ENCODE measurements at regions not wholly inside any gene's neighbourhood (a gene's known extent, or its start where the extent isn't known, plus 50 kb on each side); places are given as distances from the start of the nearest gene placed in this dataset.

DNA sequence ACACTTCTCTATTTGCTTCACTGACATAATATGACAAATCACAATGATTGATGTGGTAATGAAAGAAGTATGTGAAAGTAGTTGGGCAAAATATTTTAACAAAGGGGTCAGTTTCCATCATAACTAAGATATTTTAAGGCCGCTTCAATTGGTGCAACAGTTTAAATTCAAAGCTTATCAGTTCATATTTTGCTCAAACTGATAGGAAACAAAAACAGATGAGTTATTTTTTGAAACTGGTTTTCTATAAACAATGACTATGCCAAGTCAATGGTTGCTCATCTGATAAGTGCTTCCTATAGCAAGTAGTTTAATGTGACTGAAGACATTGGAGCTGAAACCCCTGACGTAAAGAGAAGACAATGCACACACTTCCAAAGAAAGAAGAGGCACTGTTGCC, 1290.7 kb downstream of the SUCLG1 start:
- H3K4ac ChIP-seq (ENCODE audit: low read depth, low read length): no peak overlapping the region
- H2BK5ac ChIP-seq (ENCODE audit: low read length): no peak overlapping the region
- H3K4me2 ChIP-seq (ENCODE audit: low read length): no peak overlapping the region
- no peak overlapping the region for H4K8ac ChIP-seq (ENCODE audit: low read depth, low read length)
- H3K4me1 ChIP-seq (ENCODE audit: control insufficient read depth, low read depth, low read length): no peaks in the 10 kb centered on the region
- no peak overlapping the region for H3K18ac ChIP-seq (ENCODE audit: low read length)
- no peak overlapping the region for H2BK120ac ChIP-seq (ENCODE audit: low read depth, low read length)
- no peaks in the 10 kb centered on the region for H3K79me1 ChIP-seq (ENCODE audit: low read length)
- no peak overlapping the region for H4K5ac ChIP-seq (ENCODE audit: low read length)
- no peaks in the 10 kb centered on the region for H3K36me3 ChIP-seq (ENCODE audit: control insufficient read depth, insufficient read depth, low read length)
- DNase-seq: no peak
- H3K56ac ChIP-seq (ENCODE audit: low read length): no peak overlapping the region
- H3K79me2 ChIP-seq (ENCODE audit: control insufficient read depth, insufficient read depth, low read length): no peaks in the 10 kb centered on the region
- H2BK15ac ChIP-seq (replicated peaks; ENCODE audit: low read depth): no peak overlapping the region
- no peak overlapping the region for H3K4me3 ChIP-seq (ENCODE audit: low read length)
- H3K9ac ChIP-seq (ENCODE audit: low read length): no peak overlapping the region
- H3K23ac ChIP-seq (ENCODE audit: low read length): no peak overlapping the region
- no CpG with 5 or more reads among the region's 2 CpGs for WGBS (ENCODE audit: extremely low coverage, insufficient coverage, low lambda C conversion rate)
- H3K27me3 ChIP-seq (ENCODE audit: insufficient read depth, low read length, poor library complexity): no peaks in the 10 kb centered on the region
- H3K27ac ChIP-seq (ENCODE audit: low read depth, low read length): no peak overlapping the region
- no peak overlapping the region for H2AK5ac ChIP-seq (ENCODE audit: low read length)

GRCh38 chr2:83162421-83162820, 1296.7 kb downstream of the SUCLG1 start:
- H2BK120ac ChIP-seq (ENCODE audit: low read depth, low read length): no peak overlapping the region
- H2BK5ac ChIP-seq (ENCODE audit: low read length): no peak overlapping the region
- H3K18ac ChIP-seq (ENCODE audit: low read length): no peak overlapping the region
- no peak overlapping the region for H2BK15ac ChIP-seq (replicated peaks; ENCODE audit: low read depth)
- DNase-seq: no peak
- H3K9ac ChIP-seq (ENCODE audit: low read length): no peak overlapping the region
- H3K79me1 ChIP-seq (ENCODE audit: low read length): no peaks in the 10 kb centered on the region
- H3K23ac ChIP-seq (ENCODE audit: low read length): no peak overlapping the region
- WGBS (ENCODE audit: extremely low coverage, insufficient coverage, low lambda C conversion rate): no CpG with 5 or more reads among the region's 3 CpGs
- no peaks in the 10 kb centered on the region for H3K36me3 ChIP-seq (ENCODE audit: control insufficient read depth, insufficient read depth, low read length)
- no peaks in the 10 kb centered on the region for H3K79me2 ChIP-seq (ENCODE audit: control insufficient read depth, insufficient read depth, low read length)
- no peak overlapping the region for H4K8ac ChIP-seq (ENCODE audit: low read depth, low read length)
- H3K27me3 ChIP-seq (ENCODE audit: insufficient read depth, low read length, poor library complexity): no peaks in the 10 kb centered on the region
- H3K4me3 ChIP-seq (ENCODE audit: low read length): no peak overlapping the region
- no peak overlapping the region for H3K27ac ChIP-seq (ENCODE audit: low read depth, low read length)
- no peaks in the 10 kb centered on the region for H3K4me1 ChIP-seq (ENCODE audit: control insufficient read depth, low read depth, low read length)
- H3K56ac ChIP-seq (ENCODE audit: low read length): no peak overlapping the region
- H3K4me2 ChIP-seq (ENCODE audit: low read length): no peak overlapping the region
- H3K4ac ChIP-seq (ENCODE audit: low read depth, low read length): no peak overlapping the region
- H4K5ac ChIP-seq (ENCODE audit: low read length): no peak overlapping the region
- no peak overlapping the region for H2AK5ac ChIP-seq (ENCODE audit: low read length)

DNA sequence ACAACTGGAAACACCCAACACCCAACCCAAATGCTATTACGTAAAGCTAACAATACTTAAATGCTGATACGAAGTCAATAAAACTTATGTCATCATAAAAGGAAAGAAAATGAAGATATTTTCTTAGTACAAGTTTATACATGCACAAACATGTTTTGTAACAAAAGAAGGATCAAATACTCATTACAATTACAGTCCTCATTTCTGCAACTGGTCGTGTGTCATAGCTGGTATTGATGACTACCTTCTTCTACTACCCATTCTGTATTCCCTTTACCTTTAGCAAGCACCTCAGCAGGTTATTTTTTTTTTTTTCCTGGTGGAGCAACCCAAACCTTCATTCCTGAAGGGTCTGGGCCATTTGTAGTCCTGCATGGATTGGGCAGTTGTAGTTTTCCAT, 1298.5 kb downstream of the SUCLG1 start:
- WGBS (ENCODE audit: extremely low coverage, insufficient coverage, low lambda C conversion rate): no CpG with 5 or more reads among the region's 3 CpGs
- H3K27me3 ChIP-seq (ENCODE audit: insufficient read depth, low read length, poor library complexity): no peaks in the 10 kb centered on the region
- no peak overlapping the region for H3K18ac ChIP-seq (ENCODE audit: low read length)
- no peaks in the 10 kb centered on the region for H3K36me3 ChIP-seq (ENCODE audit: control insufficient read depth, insufficient read depth, low read length)
- H3K56ac ChIP-seq (ENCODE audit: low read length): no peak overlapping the region
- no peak overlapping the region for H3K23ac ChIP-seq (ENCODE audit: low read length)
- no peak overlapping the region for H4K5ac ChIP-seq (ENCODE audit: low read length)
- no peak overlapping the region for H3K4me2 ChIP-seq (ENCODE audit: low read length)
- no peak overlapping the region for H2BK15ac ChIP-seq (replicated peaks; ENCODE audit: low read depth)
- H3K79me1 ChIP-seq (ENCODE audit: low read length): no peaks in the 10 kb centered on the region
- no peak overlapping the region for H2AK5ac ChIP-seq (ENCODE audit: low read length)
- no peak overlapping the region for H2BK5ac ChIP-seq (ENCODE audit: low read length)
- H3K4ac ChIP-seq (ENCODE audit: low read depth, low read length): no peak overlapping the region
- H3K79me2 ChIP-seq (ENCODE audit: control insufficient read depth, insufficient read depth, low read length): no peaks in the 10 kb centered on the region
- H3K4me3 ChIP-seq (ENCODE audit: low read length): no peak overlapping the region
- no peaks in the 10 kb centered on the region for H3K4me1 ChIP-seq (ENCODE audit: control insufficient read depth, low read depth, low read length)
- no peak overlapping the region for H3K27ac ChIP-seq (ENCODE audit: low read depth, low read length)
- H4K8ac ChIP-seq (ENCODE audit: low read depth, low read length): no peak overlapping the region
- no peak overlapping the region for H3K9ac ChIP-seq (ENCODE audit: low read length)
- DNase-seq: no peak
- no peak overlapping the region for H2BK120ac ChIP-seq (ENCODE audit: low read depth, low read length)

DNA sequence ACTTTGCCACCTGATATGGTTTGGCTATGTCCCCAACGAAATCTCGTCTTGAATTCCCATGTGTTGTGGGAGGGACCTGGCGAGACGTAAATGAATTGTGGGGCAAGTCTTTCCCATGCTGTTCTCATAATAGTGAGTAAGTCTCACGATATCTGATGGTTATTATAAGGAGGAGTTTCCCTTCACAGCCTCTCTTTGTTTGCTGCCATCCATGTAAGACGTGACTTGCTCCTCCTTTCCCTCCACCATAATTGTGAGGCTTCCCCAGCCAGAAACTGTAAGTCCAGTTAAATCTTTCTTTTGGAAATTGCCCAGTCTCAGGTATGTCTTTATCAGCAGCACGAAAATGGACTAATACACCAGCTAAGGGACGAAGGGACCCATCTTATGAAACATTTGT, 1303.3 kb downstream of the SUCLG1 start:
- no peak for DNase-seq
- Histone ChIP-seq H3K9ac (ENCODE audit: low read length) (no peak overlapping the region), H3K36me3 (ENCODE audit: control insufficient read depth, insufficient read depth, low read length) (no peaks in the 10 kb centered on the region), H2BK120ac (ENCODE audit: low read depth, low read length) (no peak overlapping the region), H4K5ac (ENCODE audit: low read length) (no peak overlapping the region), H3K27me3 (ENCODE audit: insufficient read depth, low read length, poor library complexity) (no peaks in the 10 kb centered on the region), H3K4me3 (ENCODE audit: low read length) (no peak overlapping the region), H3K23ac (ENCODE audit: low read length) (no peak overlapping the region), H3K4me2 (ENCODE audit: low read length) (no peak overlapping the region), H2BK5ac (ENCODE audit: low read length) (no peak overlapping the region), H3K79me2 (ENCODE audit: control insufficient read depth, insufficient read depth, low read length) (no peaks in the 10 kb centered on the region), H3K27ac (ENCODE audit: low read depth, low read length) (no peak overlapping the region), H4K8ac (ENCODE audit: low read depth, low read length) (no peak overlapping the region), H3K4me1 (ENCODE audit: control insufficient read depth, low read depth, low read length) (no peaks in the 10 kb centered on the region), H2AK5ac (ENCODE audit: low read length) (no peak overlapping the region), H3K56ac (ENCODE audit: low read length) (no peak overlapping the region), H3K4ac (ENCODE audit: low read depth, low read length) (no peak overlapping the region), H2BK15ac (replicated peaks; ENCODE audit: low read depth) (no peak overlapping the region), H3K79me1 (ENCODE audit: low read length) (no peaks in the 10 kb centered on the region), H3K18ac (ENCODE audit: low read length) (no peak overlapping the region)
- WGBS (ENCODE audit: extremely low coverage, insufficient coverage, low lambda C conversion rate): no CpG with 5 or more reads among the region's 8 CpGs

DNA sequence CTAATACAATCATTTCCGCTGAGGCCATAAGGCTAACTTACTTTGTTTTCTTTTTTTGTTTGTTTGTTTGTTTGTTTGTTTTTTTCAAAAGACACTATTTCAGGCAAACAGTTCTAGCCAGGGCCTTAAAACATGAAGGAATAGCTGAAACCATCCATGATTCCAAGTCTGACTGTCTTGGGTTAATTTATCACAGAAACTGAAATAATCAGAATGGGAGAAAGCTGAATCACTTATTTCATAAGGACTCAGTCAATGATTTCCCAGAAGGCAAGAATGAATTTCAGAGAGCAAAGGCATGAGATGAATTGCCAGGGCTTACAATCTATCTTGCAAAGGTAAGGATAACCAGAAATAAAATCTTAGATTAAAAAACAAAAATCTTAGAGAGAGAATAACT, 1315.1 kb downstream of the SUCLG1 start:
- Histone ChIP-seq H3K9ac (ENCODE audit: low read length) (no peak overlapping the region), H3K4me3 (ENCODE audit: low read length) (no peak overlapping the region), H3K56ac (ENCODE audit: low read length) (no peak overlapping the region), H3K23ac (ENCODE audit: low read length) (no peak overlapping the region), H3K36me3 (ENCODE audit: control insufficient read depth, insufficient read depth, low read length) (no peaks in the 10 kb centered on the region), H3K4me1 (ENCODE audit: control insufficient read depth, low read depth, low read length) (no peaks in the 10 kb centered on the region), H3K27me3 (ENCODE audit: insufficient read depth, low read length, poor library complexity) (no peaks in the 10 kb centered on the region), H2BK120ac (ENCODE audit: low read depth, low read length) (no peak overlapping the region), H3K18ac (ENCODE audit: low read length) (no peak overlapping the region), H2AK5ac (ENCODE audit: low read length) (no peak overlapping the region), H2BK15ac (replicated peaks; ENCODE audit: low read depth) (no peak overlapping the region), H3K4ac (ENCODE audit: low read depth, low read length) (no peak overlapping the region), H4K5ac (ENCODE audit: low read length) (no peak overlapping the region), H3K79me2 (ENCODE audit: control insufficient read depth, insufficient read depth, low read length) (no peaks in the 10 kb centered on the region), H3K27ac (ENCODE audit: low read depth, low read length) (no peak overlapping the region), H2BK5ac (ENCODE audit: low read length) (no peak overlapping the region), H3K79me1 (ENCODE audit: low read length) (no peaks in the 10 kb centered on the region), H3K4me2 (ENCODE audit: low read length) (no peak overlapping the region), H4K8ac (ENCODE audit: low read depth, low read length) (no peak overlapping the region)
- WGBS (ENCODE audit: extremely low coverage, insufficient coverage, low lambda C conversion rate): no CpG with 5 or more reads among the region's 1 CpG
- no peak for DNase-seq

DNA sequence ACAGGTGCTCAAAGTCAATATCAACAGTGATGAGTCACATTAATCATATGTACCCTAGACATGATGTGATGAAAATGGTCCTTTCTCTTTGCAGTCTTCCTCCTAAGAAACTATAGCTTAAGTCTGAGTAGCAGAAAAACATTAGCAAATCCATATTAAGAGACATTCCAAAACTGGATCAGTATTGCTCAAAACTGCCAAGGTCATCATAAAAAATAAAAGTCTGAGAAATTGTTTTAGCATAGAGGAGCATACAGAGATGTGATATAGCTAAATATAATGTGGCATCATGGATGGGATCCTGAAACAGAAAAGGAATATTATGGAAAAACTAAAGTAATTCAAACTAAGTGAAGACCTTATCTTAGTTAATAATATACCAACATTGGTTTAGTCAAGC, 1316.1 kb downstream of the SUCLG1 start:
- Histone ChIP-seq H2BK5ac (ENCODE audit: low read length) (no peak overlapping the region), H3K4me3 (ENCODE audit: low read length) (no peak overlapping the region), H3K56ac (ENCODE audit: low read length) (no peak overlapping the region), H4K8ac (ENCODE audit: low read depth, low read length) (no peak overlapping the region), H2BK120ac (ENCODE audit: low read depth, low read length) (no peak overlapping the region), H2BK15ac (replicated peaks; ENCODE audit: low read depth) (no peak overlapping the region), H4K5ac (ENCODE audit: low read length) (no peak overlapping the region), H3K23ac (ENCODE audit: low read length) (no peak overlapping the region), H3K4ac (ENCODE audit: low read depth, low read length) (no peak overlapping the region), H3K36me3 (ENCODE audit: control insufficient read depth, insufficient read depth, low read length) (no peaks in the 10 kb centered on the region), H3K18ac (ENCODE audit: low read length) (no peak overlapping the region), H2AK5ac (ENCODE audit: low read length) (no peak overlapping the region), H3K4me2 (ENCODE audit: low read length) (no peak overlapping the region), H3K9ac (ENCODE audit: low read length) (no peak overlapping the region), H3K27me3 (ENCODE audit: insufficient read depth, low read length, poor library complexity) (no peaks in the 10 kb centered on the region), H3K4me1 (ENCODE audit: control insufficient read depth, low read depth, low read length) (no peaks in the 10 kb centered on the region), H3K79me2 (ENCODE audit: control insufficient read depth, insufficient read depth, low read length) (no peaks in the 10 kb centered on the region), H3K27ac (ENCODE audit: low read depth, low read length) (no peak overlapping the region), H3K79me1 (ENCODE audit: low read length) (no peaks in the 10 kb centered on the region)
- no peak for DNase-seq

All from mesendoderm (in vitro differentiated cells).